ENCODE measurements at regions not wholly inside any gene's neighbourhood (a gene's known extent, or its start where the extent isn't known, plus 50 kb on each side); places are given as distances from the start of the nearest gene placed in this dataset.

GRCh38 chrX:10034740-10035260, 67.6 kb downstream of the CLDN34 start:
- Histone ChIP-seq H2AFZ (ENCODE audit: control insufficient read depth, low read depth, low read length) (no peak overlapping the region), H3K27me3 (replicated peaks in 1 of 2; ENCODE audit: control insufficient read depth in 2 of 2, insufficient read depth in 2 of 2, low read length in 1 of 2) (no peaks in the 10 kb centered on the region; a peak in 1 of 4 replicates), H3K27ac (ENCODE audit: control insufficient read depth, insufficient read depth) (no peak overlapping the region), H3K4me3 (no peak overlapping the region), H3K4me1 (ENCODE audit: control insufficient read depth, insufficient read depth, low read length) (no peaks in the 10 kb centered on the region), H3K36me3 (ENCODE audit: control insufficient read depth in 2 of 2, insufficient read depth in 2 of 2, low read length in 1 of 2) (no peaks in the 10 kb centered on the region), H3K79me2 (ENCODE audit: control insufficient read depth, insufficient read depth, low read length) (no peaks in the 10 kb centered on the region), H3K4me2 (ENCODE audit: control insufficient read depth, insufficient read depth) (no peak overlapping the region), H3K9ac (ENCODE audit: control insufficient read depth, insufficient read depth, low read length) (no peak overlapping the region), H4K20me1 (ENCODE audit: control insufficient read depth, insufficient read depth) (no peaks in the 10 kb centered on the region), H3K9me3 (replicated peaks; ENCODE audit: control insufficient read depth, insufficient read depth, low read length) (no peaks in the 10 kb centered on the region)
- FAIRE-seq (no peak), ATAC-seq (no peak), DNase-seq (ENCODE audit: low read depth, low spot score) (no peak)
- in situ Hi-C loops (cut with MboI) (no loop called here), intact Hi-C loops (cut with micrococcal nuclease; ENCODE audit: unreplicated experiment) (no loop called here)
- RAD21 ChIA-PET (ENCODE audit: unreplicated experiment), result no interaction called here
- BruUV-seq (replicated peaks), result no TSS peak
- SMC1A ChIA-PET (ENCODE audit: uncharacterized antibody, unreplicated experiment), result interaction anchor here (1.3 kb wide), 1 partner anchor 15 kb away, joined by 3 read pairs; no protein-coding TSS in a partner anchor
- POLR2A ChIA-PET, result no interaction called here
- TF ChIP-seq CBX3 (IDR thresholded peaks at IDR 0.05; ENCODE audit: borderline replicate concordance, low read depth) (no peak), NFYA (IDR thresholded peaks at IDR 0.05; ENCODE audit: borderline replicate concordance, low read depth, low read length) (no peak), TCF3 (IDR thresholded peaks at IDR 0.05; ENCODE audit: borderline replicate concordance, insufficient read depth, low read depth, low read length) (no peak), BACH1 (IDR thresholded peaks at IDR 0.05; ENCODE audit: borderline replicate concordance) (no peak)
- WGBS (ENCODE audit: insufficient coverage, insufficient replicate concordance, low lambda C conversion rate, missing lambda C conversion rate), result 54% methylated on average over 8 of the region's 8 CpGs
- CTCF ChIA-PET, result interaction anchor here (1.6 kb wide), 1 partner anchor 14 kb away, joined by 3 read pairs; no protein-coding TSS in a partner anchor

- H3K9me3 ChIP-seq (replicated peaks; ENCODE audit: control insufficient read depth, insufficient read depth, low read length), result no peaks in the 10 kb centered on the region
- H3K9ac ChIP-seq (ENCODE audit: control insufficient read depth, insufficient read depth, low read length), result no peak overlapping the region
- CTCF ChIA-PET, result no interaction called here
- FAIRE-seq (no peak), DNase-seq (ENCODE audit: low read depth, low spot score) (no peak), ATAC-seq (no peak)
- no peaks in the 10 kb centered on the region for H3K36me3 ChIP-seq (ENCODE audit: control insufficient read depth in 2 of 2, insufficient read depth in 2 of 2, low read length in 1 of 2)
- H4K20me1 ChIP-seq (ENCODE audit: control insufficient read depth, insufficient read depth), result no peaks in the 10 kb centered on the region
- TF ChIP-seq ETV6 (conservative IDR thresholded peaks at IDR 0.05 in 1 of 2, IDR thresholded peaks at IDR 0.05 in 1 of 2; ENCODE audit: borderline replicate concordance in 1 of 2, low read depth in 1 of 2), result no peak
- no peak for TF ChIP-seq KLF5 (IDR thresholded peaks at IDR 0.05; ENCODE audit: partially characterized antibody)
- H3K4me2 ChIP-seq (ENCODE audit: control insufficient read depth, insufficient read depth), result no peak overlapping the region
- POLR2A ChIA-PET, result interaction anchor here (1.0 kb wide), 1 partner anchor 12 kb away, joined by 4 read pairs; no protein-coding TSS in a partner anchor
- H3K79me2 ChIP-seq (ENCODE audit: control insufficient read depth, insufficient read depth, low read length), result no peaks in the 10 kb centered on the region
- no peak overlapping the region for H2AFZ ChIP-seq (ENCODE audit: control insufficient read depth, low read depth, low read length)
- in situ Hi-C loops (cut with MboI) (no loop called here), intact Hi-C loops (cut with micrococcal nuclease; ENCODE audit: unreplicated experiment) (no loop called here)
- no peaks in the 10 kb centered on the region; a peak in 1 of 4 replicates for H3K27me3 ChIP-seq (replicated peaks in 1 of 2; ENCODE audit: control insufficient read depth in 2 of 2, insufficient read depth in 2 of 2, low read length in 1 of 2)
- H3K27ac ChIP-seq (ENCODE audit: control insufficient read depth, insufficient read depth), result no peak overlapping the region
- SMC1A ChIA-PET (ENCODE audit: uncharacterized antibody, unreplicated experiment), result no interaction called here
- RAD21 ChIA-PET (ENCODE audit: unreplicated experiment), result no interaction called here
- H3K4me1 ChIP-seq (ENCODE audit: control insufficient read depth, insufficient read depth, low read length), result no peaks in the 10 kb centered on the region
- H3K4me3 ChIP-seq, result no peak overlapping the region
- BruUV-seq (replicated peaks), result no TSS peak
- 52% methylated on average over 6 of the region's 6 CpGs for whole genome bisulfite sequencing (ENCODE audit: insufficient coverage, insufficient replicate concordance, low lambda C conversion rate, missing lambda C conversion rate)
Measured at GRCh38 chrX:10038585-10038984, 71.4 kb downstream of the CLDN34 start.

All from GM12878 (cell line).